Thyroid gland (tissue), 4 donors: ENCODE measurements at regions not wholly inside any gene's neighbourhood (a gene's known extent, or its start where the extent isn't known, plus 50 kb on each side); places are given as distances from the start of the nearest gene placed in this dataset.

Source experiments
- DNase-seq, 2 donors: peaks; one replicate each; pipeline ENCODE4 v3.0.0-alpha.2; 2019
- H3K27ac ChIP-seq, 3 donors: fragments of 200-600 bp; sonication (generic); 1 replicate in 2 of 3; 2 replicates in 1 of 3; pipeline ENCODE4 v1.5.1; 2016 to 2019; ENCODE audit warnings: mild to moderate bottlenecking in 1 of 3, moderate library complexity in 1 of 3
- H3K27me3 ChIP-seq: fragments of 200-600 bp; sonication (generic); one replicate; pipeline ENCODE4 v1.5.1; 2019
- H3K36me3 ChIP-seq, 2 donors: fragments of 200-600 bp; sonication (generic); one replicate each; pipeline ENCODE4 v1.5.1; 2016 to 2019
- H3K4me1 ChIP-seq, 2 donors: fragments of 200-600 bp; sonication (generic); one replicate each; pipeline ENCODE4 v1.5.1; 2017 to 2019
- H3K4me3 ChIP-seq, 3 donors: fragments of 200-600 bp; sonication (generic); replicated peaks in 1 of 3; 1 replicate in 2 of 3; 2 replicates in 1 of 3; pipeline ENCODE4 v1.5.1; 2016; ENCODE audit warnings: mild to moderate bottlenecking in 1 of 3
- H3K9me3 ChIP-seq: fragments of 200-600 bp; sonication (generic); one replicate; pipeline ENCODE4 v1.5.1; 2017
- CTCF ChIP-seq, 6 experiments: fragments of 200-600 bp in 3 of 6; fragments of 450-650 bp in 3 of 6; sonication (generic) in 3 of 6; IDR thresholded peaks; one replicate each; pipeline ENCODE4 v1.5.1; 2016 to 2019; ENCODE audit warnings: antibody characterized with exemption in 6 of 6, mild to moderate bottlenecking in 2 of 6, inconsistent platforms in 1 of 6, moderate library complexity in 1 of 6
- POLR2A ChIP-seq, 2 donors: fragments of 450-650 bp; IDR thresholded peaks; one replicate each; pipeline ENCODE4 v1.6.1; 2017; ENCODE audit warnings: antibody characterized with exemption in 2 of 2, mild to moderate bottlenecking in 2 of 2, moderate library complexity in 1 of 2
- WGBS, 2 donors: methylation state at CpG; one replicate each; pipeline ENCODE4 v1.1.5; 2017; 5-methylcytosine and 5-hydroxymethylcytosine counted together
- intact Hi-C: fragments of 100-400 bp; cut with DNase I; formaldehyde crosslinking; loops from one replicate; pipeline ENCODE4 v1.15.1; 2023

GRCh38 chr13:87123987-87124784, 547.0 kb upstream of the SLITRK5 start:
- H3K27me3 ChIP-seq = no peaks in the 10 kb centered on the region
- no peaks in the 10 kb centered on the region for H3K36me3 ChIP-seq
- no peaks in the 10 kb centered on the region for H3K9me3 ChIP-seq
- peak; percentile 3 to 35 for DNase-seq
- intact Hi-C loops = no loop called here
- no peak overlapping the region for H3K27ac ChIP-seq
- H3K4me1 ChIP-seq = peaks cover 0 to 4% of the 10 kb centered on the region in 2 donors
- no peak overlapping the region for H3K4me3 ChIP-seq
- TF ChIP-seq POLR2A (IDR thresholded peaks at IDR 0.05) (no peak), CTCF (IDR thresholded peaks at IDR 0.05) (no peak)
- 52 to 54% methylated on average over 10 of the region's 10 CpGs for WGBS, 2 donors

GRCh38 chr13:87124785-87125074, 546.4 kb upstream of the SLITRK5 start:
- Histone ChIP-seq H3K4me1 (peaks cover 0 to 4% of the 10 kb centered on the region in 2 donors), H3K27ac (no peak overlapping the region), H3K9me3 (no peaks in the 10 kb centered on the region), H3K4me3 (no peak overlapping the region), H3K36me3 (no peaks in the 10 kb centered on the region), H3K27me3 (no peaks in the 10 kb centered on the region)
- no peak for DNase-seq
- TF ChIP-seq CTCF (IDR thresholded peaks at IDR 0.05) (no peak), POLR2A (IDR thresholded peaks at IDR 0.05) (no peak)
- intact Hi-C loops = no loop called here
- WGBS, 2 donors = 90% methylated on average over 4 of the region's 4 CpGs

- intact Hi-C loops = no loop called here
- no peak overlapping the region for H3K27ac ChIP-seq
- TF ChIP-seq POLR2A (IDR thresholded peaks at IDR 0.05) (no peak), CTCF (IDR thresholded peaks at IDR 0.05) (no peak)
- DNase-seq = no peak
- peaks cover 0 to 4% of the 10 kb centered on the region in 2 donors for H3K4me1 ChIP-seq
- H3K9me3 ChIP-seq = no peaks in the 10 kb centered on the region
- no peaks in the 10 kb centered on the region for H3K27me3 ChIP-seq
- no peaks in the 10 kb centered on the region for H3K36me3 ChIP-seq
- H3K4me3 ChIP-seq = no peak overlapping the region
Measured at GRCh38 chr13:87128036-87128435, 543.1 kb upstream of the SLITRK5 start.

GRCh38 chr13:87128491-87128890, 542.7 kb upstream of the SLITRK5 start:
- TF ChIP-seq CTCF (IDR thresholded peaks at IDR 0.05) (no peak), POLR2A (IDR thresholded peaks at IDR 0.05) (no peak)
- Histone ChIP-seq H3K27ac (no peak overlapping the region), H3K4me3 (no peak overlapping the region), H3K9me3 (no peaks in the 10 kb centered on the region), H3K36me3 (no peaks in the 10 kb centered on the region), H3K4me1 (peaks cover 0 to 4% of the 10 kb centered on the region in 2 donors), H3K27me3 (no peaks in the 10 kb centered on the region)
- DNase-seq = no peak
- 87 to 91% methylated on average over 2 of the region's 2 CpGs for WGBS, 2 donors
- intact Hi-C loops = no loop called here

GRCh38 chr13:87129602-87130300, 541.4 kb upstream of the SLITRK5 start:
- TF ChIP-seq CTCF (IDR thresholded peaks at IDR 0.05) = no peak
- no peak for TF ChIP-seq POLR2A (IDR thresholded peaks at IDR 0.05)
- no peaks in the 10 kb centered on the region for H3K36me3 ChIP-seq
- 74% methylated on average over 2 of the region's 2 CpGs for WGBS, 2 donors

More at GRCh38 chr13:87129602-87130300, 541.4 kb upstream of the SLITRK5 start:
- no peak overlapping the region for H3K27ac ChIP-seq
- no peak for DNase-seq
- H3K27me3 ChIP-seq = no peaks in the 10 kb centered on the region
- no peaks in the 10 kb centered on the region for H3K9me3 ChIP-seq
- intact Hi-C loops = no loop called here
- no peaks in the 10 kb centered on the region for H3K4me1 ChIP-seq
- H3K4me3 ChIP-seq = no peak overlapping the region
